GM19099 (cell line): ENCODE measurements at regions not wholly inside any gene's neighbourhood (a gene's known extent, or its start where the extent isn't known, plus 50 kb on each side); places are given as distances from the start of the nearest gene placed in this dataset.

Source experiments
- POLR2A ChIP-seq: IDR thresholded peaks from 3 replicates; pipeline ENCODE4 v1.6.1; 2011; ENCODE audit warnings: low read depth; ENCODE audit not compliant: insufficient read length; ENCODE audit errors: extremely low read depth

DNA sequence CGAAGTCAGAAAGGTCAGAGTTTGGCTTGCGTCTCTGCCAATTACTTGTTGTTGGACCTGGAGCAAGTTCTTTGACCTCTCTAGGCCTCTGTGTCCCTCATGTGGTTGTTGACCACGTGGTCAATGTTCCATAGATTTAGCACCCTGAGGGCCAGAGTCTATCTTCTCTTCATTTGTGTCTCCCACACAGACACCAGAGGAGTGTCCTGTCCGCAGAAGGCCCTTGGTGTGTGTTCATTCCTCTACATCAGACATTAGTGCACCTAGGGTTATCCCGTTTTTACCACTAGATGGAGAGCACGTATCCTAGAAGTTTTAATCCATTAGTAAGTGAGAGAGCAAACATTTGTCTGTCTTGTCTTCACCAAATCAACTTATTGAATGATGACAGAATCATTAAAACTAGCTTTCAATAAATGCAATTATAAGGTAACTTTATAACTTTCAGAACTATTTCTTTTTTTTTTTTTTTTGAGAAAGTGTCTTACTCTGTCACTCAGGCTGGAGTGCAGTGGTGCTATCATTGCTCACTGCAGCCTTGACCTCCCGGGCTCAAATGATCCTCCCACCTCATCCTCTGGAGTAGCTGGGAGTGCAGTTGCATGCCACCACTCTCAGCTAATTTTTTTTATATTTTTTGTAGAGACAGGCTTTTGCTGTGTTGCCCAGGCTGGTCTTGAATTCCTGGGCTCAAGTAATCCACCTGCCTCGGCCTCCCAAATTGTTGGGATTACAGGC, 122.5 kb upstream of the ANKRD1 start:
- TF ChIP-seq POLR2A = no peak

DNA sequence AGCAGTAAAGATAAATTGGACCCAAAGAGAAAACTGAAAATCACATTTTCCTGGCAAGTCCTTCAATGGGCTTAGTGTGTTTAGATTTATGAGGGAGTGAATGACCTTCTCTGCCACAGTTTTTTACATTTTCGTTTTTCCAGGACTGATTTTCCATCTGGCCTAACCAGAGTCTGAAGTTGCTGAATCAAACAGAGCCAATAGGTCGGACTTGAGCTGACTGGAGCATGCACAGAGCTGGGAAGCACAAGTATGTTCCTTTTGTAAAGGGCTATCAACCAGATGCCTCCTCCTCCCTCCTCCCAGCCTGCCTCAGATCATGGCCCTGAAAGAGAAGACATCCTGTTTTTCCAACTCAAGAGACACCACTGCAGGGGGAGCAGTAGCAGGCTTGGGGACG, 126.0 kb upstream of the ANKRD1 start:
- no peak for TF ChIP-seq POLR2A

DNA sequence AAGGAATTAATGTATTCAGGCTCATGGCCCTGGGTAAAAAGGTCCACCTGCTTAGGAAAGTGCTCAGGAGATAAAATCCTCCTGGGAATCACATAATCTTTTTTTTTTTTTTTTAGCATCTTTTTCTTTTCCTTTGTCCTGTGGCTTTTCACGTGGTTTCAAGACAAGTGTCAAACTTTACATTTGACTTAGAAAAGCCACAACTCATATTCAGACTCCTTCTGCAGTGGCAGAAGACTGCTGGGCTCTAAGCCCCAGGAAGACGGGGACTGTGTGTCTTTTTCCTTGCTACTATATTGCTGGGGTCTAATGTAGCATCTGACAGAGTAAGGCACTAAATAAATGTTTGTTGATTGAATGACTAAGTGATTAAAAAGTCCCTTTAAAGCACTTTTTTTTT, 127.5 kb upstream of the ANKRD1 start:
- no peak for TF ChIP-seq POLR2A

DNA sequence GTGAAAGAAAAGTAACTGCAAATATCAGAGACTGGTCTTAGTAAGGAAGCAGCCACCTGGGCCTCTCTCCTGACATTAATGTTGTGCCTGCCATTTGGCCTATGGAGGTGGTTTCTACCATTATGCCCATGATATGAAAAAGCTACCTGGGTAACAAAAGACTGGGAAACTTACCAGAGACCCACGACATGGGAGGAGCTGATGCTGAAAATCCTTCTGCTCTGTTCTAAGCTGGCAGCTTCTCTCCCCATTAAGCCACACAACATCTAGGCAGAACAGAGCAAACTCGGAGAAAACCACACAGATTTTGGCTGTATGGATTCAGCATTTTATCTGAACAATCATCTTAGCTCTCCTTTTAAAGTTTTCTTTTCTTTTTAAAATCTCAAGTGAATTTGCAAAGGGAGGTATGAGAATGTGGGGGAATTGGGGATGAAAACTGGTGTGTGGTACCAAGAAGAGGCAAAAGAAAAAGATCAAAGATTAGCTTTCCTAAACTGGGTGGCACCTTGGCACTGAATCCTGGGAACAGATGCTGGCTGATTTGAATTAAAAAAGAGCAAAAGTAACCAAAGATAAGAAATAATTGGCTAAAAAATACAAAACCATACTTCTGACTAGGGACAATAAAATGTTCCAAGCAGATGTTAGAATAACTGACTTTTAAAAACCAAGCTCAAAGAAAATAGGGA, 128.6 kb upstream of the ANKRD1 start:
- no peak for TF ChIP-seq POLR2A

DNA sequence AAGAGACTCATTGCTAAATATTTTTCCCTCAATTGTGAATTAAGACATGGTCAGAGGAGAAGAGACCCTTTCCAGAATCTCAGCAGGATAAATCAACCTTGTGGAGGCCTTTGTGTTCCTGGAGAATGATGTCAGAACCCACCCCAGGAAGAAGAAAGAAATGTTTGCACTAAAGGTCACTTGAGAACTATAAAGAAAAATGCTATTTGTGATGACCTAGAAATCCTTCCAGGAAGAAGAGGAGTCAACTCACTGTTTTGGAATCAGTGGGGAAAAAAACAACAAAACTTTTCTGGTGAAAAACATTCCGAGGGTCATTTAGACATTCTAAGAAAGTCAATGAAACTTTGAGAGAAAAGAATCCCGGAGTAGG, 129.1 kb upstream of the ANKRD1 start:
- no peak for TF ChIP-seq POLR2A

DNA sequence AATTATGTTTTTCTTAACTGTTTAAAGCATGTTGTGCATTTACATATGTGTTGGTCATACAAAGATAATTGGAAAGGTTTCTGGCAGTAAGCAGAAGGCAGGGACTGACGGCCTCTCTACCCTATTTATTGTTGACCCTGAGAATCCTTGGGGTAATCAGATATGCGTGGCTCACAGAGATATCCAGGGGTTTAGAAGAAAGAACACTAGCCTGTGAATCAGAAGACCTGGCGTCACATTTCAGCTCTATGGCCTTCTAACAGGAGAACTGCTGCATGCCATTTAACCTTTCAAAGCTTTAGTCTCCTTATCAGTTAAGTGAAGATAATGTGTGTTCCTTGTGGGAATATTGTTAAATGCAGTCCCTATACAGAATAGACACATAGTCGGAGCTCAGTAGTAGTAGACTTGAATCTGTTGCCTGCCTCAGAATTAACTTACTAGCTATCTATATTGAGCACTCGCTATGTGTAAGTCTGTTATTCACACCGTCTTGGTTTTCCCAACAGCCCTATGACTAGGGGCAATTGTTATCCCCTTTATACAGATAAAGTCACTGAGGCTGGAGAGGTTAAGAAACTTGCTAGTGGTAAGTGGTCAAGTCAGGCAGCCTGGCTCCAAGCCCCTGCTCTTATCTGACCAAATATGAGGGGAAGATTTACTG, 129.6 kb upstream of the ANKRD1 start:
- TF ChIP-seq POLR2A = no peak

DNA sequence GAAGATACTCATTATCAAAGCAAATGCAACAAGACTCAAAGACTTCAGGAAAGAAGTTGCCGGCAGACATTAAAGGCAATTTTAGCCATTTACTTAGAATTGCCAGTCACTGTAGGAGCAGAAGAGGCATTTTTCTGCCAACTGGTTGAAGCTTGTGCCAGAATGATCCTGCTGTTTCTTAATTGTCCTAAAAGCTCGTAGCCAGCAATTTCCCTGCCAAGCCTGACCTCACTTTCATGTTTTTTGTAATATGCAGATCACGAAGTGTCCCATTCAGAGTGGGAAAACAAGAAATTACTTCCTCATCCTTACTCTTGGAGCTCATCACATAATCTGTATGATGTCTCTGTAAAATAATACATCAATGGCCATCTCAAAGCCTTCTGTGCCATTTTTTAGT, 130.9 kb upstream of the ANKRD1 start:
- no peak for TF ChIP-seq POLR2A

DNA sequence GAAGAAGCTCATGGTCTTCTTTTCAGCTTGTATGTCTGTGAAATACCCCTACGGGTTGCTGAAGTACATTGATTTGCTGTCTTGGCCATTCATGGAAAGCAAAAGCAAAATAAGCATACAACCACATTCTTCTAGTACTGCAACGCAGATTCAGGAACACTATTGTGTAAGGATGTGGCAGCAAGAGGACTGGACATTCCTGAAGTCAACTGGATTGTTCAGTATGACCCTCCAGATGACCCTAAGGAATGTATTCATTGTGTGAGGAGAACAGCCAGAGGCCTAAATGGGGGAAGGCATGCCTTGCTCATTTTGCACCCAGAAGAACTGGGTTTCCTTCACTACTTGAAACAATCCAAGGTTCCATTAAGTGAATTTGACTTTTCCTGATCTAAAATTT, 133.4 kb upstream of the ANKRD1 start:
- no peak for TF ChIP-seq POLR2A

DNA sequence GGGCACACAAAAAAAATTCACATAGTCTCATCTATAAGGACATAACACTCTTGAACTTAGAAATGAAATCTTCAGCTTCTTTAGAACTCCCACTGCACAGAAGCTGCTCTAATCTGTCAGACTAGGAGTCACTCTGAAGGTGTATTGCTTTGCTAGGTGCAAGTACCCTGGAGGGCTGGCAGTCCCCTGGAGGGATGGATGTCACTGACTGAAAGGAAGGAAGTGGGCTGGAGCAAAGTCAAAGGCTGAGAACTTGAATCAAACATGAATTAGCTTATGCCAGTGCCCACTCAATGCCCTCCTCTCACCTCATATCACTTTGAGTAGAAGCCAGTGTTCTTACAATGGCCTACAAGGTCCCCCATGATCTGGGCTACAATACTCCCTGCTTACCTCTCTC, 140.3 kb upstream of the ANKRD1 start:
- no peak for TF ChIP-seq POLR2A

DNA sequence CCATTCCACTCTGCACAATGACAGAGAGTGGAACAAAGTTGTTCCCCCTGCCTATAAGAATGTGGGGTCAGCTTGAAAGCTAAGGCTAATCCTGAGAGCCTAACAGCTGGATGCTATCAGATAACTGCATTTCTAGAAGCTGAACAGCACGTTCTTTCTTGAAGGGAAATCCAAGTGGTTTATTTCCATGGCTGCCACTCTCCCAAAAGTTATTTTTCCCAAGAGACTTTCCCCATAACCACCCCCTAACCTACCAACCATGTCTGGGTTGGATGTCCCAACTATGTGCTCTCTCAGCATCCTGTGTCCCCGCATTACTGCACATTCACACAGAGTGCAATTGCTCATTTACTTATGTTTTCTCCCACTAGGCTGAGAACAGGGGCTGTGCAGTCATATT, 140.7 kb upstream of the ANKRD1 start:
- no peak for TF ChIP-seq POLR2A

DNA sequence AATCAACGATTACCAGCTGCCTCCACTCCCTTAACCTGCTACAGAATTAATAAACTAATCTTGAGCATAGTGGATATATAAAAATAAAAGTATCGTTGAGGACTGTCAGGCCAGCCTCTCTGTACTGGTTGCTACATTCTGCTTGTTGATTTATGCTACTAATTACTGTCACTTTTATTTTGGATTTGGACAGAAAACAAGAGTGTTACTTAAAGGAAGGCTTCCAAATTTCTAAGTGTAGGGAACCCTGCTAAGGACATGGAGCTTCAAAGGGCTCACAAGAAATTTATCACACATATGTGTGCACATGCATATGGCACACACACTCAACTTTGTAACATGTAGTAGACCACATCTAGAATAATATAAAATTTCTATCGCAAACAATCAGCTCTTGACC, 141.2 kb upstream of the ANKRD1 start:
- TF ChIP-seq POLR2A = no peak

DNA sequence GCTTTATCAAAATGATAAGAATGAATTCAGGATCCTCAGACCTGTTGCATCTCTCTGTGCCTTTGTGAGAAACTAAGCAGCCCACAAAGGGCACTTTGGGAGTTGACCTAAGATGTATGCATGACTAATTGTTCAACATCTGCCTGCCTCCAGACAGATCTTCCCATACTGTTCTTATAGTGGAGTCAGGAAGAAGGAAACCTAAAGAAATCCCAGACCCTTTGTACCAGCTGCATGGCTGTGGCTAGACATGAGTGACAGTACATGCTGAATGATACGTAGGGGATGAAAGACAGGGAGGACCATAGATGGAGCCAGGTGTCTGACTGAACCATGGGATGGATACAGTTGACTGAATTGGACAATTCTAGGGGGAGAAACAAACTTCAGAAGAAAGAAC, 148.7 kb upstream of the PCGF5 start:
- no peak for TF ChIP-seq POLR2A

DNA sequence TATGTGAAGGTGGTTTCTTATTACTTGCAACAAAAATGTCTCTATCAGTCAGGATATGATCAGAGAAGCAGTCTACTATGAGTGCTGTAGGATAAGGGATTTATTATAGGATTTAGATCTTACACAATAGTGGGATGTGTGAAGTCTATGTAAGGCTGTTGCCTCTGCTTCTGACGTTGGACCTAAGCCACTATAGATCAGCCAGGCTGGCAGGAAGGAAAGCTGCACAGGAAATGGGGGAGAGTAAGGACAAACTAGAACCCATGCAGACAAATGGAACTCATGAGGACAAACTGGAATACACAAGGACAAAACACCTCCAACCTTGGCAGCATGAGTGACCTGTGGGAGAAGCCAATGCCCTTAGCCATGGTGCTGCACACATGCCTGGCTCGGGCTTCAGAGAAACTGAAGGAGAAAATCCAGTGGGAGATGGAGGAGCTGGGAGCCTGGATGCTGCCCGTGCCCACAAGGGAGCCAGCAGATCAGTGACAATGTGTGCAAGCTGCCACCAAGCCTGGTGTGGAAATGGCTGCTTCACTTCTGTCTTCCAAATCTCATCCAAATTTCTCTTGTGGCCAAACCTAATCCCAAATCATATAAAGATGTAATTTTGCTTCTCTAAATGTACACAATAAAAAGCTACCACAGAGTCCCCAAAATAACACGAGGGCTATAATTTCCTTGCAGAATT, 147.0 kb upstream of the PCGF5 start:
- TF ChIP-seq POLR2A = no peak

DNA sequence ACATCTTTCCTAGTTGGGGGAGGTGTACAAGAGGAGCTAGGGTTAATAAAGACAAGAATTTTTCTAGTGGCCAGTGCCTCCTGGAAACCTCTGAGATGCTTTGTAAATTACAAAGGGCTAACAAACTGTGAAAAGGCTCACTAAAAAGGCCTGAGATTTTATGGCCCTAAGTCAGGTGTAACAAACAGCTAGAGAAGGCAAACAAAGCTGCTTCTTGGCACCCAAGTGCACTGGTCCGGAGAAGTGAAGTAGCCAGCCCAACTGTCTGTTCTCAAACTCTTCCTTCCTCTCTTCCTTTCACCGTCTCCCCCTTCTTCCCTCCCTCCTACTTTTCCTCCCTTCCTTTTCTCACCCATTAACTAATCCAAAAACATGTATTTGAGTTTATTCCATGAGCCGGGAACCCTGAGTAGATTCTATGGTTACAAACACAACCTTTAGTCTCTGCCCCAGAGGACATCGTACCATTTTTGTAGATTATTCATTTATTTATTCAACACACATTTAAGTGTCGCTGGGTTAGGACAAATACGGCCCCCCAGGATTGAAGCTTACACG, 143.4 kb upstream of the PCGF5 start:
- TF ChIP-seq POLR2A = no peak

DNA sequence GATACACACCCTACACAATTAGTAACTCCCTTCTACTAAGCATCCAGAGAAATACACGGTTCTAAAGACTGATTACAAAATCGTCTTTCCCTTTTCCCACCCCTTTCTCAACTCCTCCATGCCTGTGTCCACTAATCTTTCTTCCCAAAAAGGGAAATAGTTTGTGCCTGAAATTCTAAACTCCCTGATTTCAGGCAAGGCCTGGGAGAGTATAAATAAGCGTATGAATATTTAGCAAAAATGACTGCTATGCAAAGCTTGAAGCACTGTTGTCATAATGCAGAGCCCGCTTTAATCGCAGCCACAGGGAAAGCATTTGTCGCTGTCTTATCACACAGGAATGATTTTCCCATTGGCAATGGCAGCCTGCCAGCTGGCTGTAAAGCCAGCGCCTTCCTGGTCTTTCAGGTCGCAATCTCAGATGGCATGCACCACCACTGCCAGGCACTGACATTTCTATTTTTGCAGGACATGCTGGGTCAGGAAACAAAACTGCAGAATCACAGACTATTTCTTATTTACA, 142.9 kb upstream of the PCGF5 start:
- TF ChIP-seq POLR2A = no peak
